GM12878 (cell line): ENCODE measurements at regions not wholly inside any gene's neighbourhood (a gene's known extent, or its start where the extent isn't known, plus 50 kb on each side); places are given as distances from the start of the nearest gene placed in this dataset.

Experiments used
- ATAC-seq: fragments of 200-7000 bp; cut with Tn5 transposase; 3 replicates; pipeline ENCODE4 v1.9.1; 2020; ENCODE audit warnings: mild to moderate bottlenecking, moderate library complexity
- BruUV-seq: library from RNA; stranded (reverse); fragments of 400-500 nt; replicated peaks from 2 replicates; lab custom pipeline; 2021; lab: Mats Ljungman, UMichigan
- CTCF ChIA-PET: fragments of 300-600 bp; sonication (Branson Sonifier 250); formaldehyde crosslinking; extraction: SDS; loops from one replicate; lab custom pipeline; 2021; ENCODE audit warnings: inconsistent platforms; lab: Yijun Ruan, JAX
- POLR2A ChIA-PET: fragments of 350-600 bp; formaldehyde crosslinking; extraction: SDS; loops from one replicate; lab custom pipeline; 2021; ENCODE audit warnings: inconsistent platforms; lab: Charles Lee
- RAD21 ChIA-PET: fragments of 300-600 bp; sonication (Branson Sonifier 250); formaldehyde crosslinking; loops from one replicate; lab custom pipeline; 2023; ENCODE audit warnings: antibody characterized with exemption; ENCODE audit not compliant: unreplicated experiment; lab: Charles Lee
- SMC1A ChIA-PET: fragments of 300-600 bp; sonication (Branson Sonifier 250); formaldehyde crosslinking; loops from one replicate; lab custom pipeline; 2023; ENCODE audit not compliant: unreplicated experiment, uncharacterized antibody; lab: Charles Lee
- DNase-seq: peaks from one replicate; pipeline ENCODE4 v3.0.0-alpha.2; 2011; ENCODE audit warnings: low read depth, low spot score
- FAIRE-seq: peaks from 3 replicates; lab custom pipeline; 2011; peaks lifted over from hg19 to GRCh38; lab: Jason Lieb, UNC
- H2AFZ ChIP-seq: 2 replicates; pipeline ENCODE4 v1.6.0; 2011; ENCODE audit warnings: low read depth, low read length, control low read depth; ENCODE audit not compliant: control insufficient read depth
- H3K27ac ChIP-seq: 2 replicates; pipeline ENCODE4 v1.5.1; 2011; ENCODE audit warnings: control low read depth; ENCODE audit not compliant: control insufficient read depth, insufficient read depth
- H3K27me3 ChIP-seq, 2 experiments: replicated peaks in 1 of 2; 2 replicates each; pipeline versions ENCODE4 v1.6.0 to v1.6.1; 2011; ENCODE audit warnings: low read length in 1 of 2; ENCODE audit not compliant: control insufficient read depth in 2 of 2, insufficient read depth in 2 of 2
- H3K36me3 ChIP-seq, 2 experiments: 2 replicates each; pipeline ENCODE4 v1.5.1; 2011; ENCODE audit warnings: low read length in 1 of 2; ENCODE audit not compliant: control insufficient read depth in 2 of 2, insufficient read depth in 2 of 2
- H3K4me1 ChIP-seq: 2 replicates; pipeline ENCODE4 v1.6.1; 2011; ENCODE audit warnings: mild to moderate bottlenecking, low read length, moderate library complexity, mixed read lengths; ENCODE audit not compliant: control insufficient read depth, insufficient read depth
- H3K4me2 ChIP-seq: 2 replicates; pipeline ENCODE4 v1.6.0; 2011; ENCODE audit warnings: control low read depth; ENCODE audit not compliant: control insufficient read depth, insufficient read depth
- H3K4me3 ChIP-seq: fragments of 200-600 bp; sonication (generic); 2 replicates; pipeline ENCODE4 v1.5.1; 2016
- H3K79me2 ChIP-seq: 2 replicates; pipeline ENCODE4 v1.6.0; 2011; ENCODE audit warnings: low read length; ENCODE audit not compliant: control insufficient read depth, insufficient read depth
- H3K9ac ChIP-seq: 2 replicates; pipeline ENCODE4 v1.8.0; 2011; ENCODE audit warnings: low read length, control low read depth, mixed read lengths; ENCODE audit not compliant: control insufficient read depth, insufficient read depth
- H3K9me3 ChIP-seq: replicated peaks from 3 replicates; pipeline ENCODE4 v1.5.1; 2011; ENCODE audit warnings: mild to moderate bottlenecking, low read length; ENCODE audit not compliant: control insufficient read depth, insufficient read depth
- H4K20me1 ChIP-seq: 2 replicates; pipeline ENCODE4 v1.6.0; 2011; ENCODE audit not compliant: control insufficient read depth, insufficient read depth
- CBX5 ChIP-seq: sonication (generic); IDR thresholded peaks from 2 replicates; pipeline ENCODE4 v1.6.1; 2016; ENCODE audit warnings: low read depth, moderate library complexity, mild to moderate bottlenecking, inconsistent platforms
- CHD2 ChIP-seq: IDR thresholded peaks from 2 replicates; pipeline ENCODE4 v1.6.1; 2011; ENCODE audit warnings: low read depth, low read length, improper control_type of control experiment, borderline replicate concordance
- CREB1 ChIP-seq: IDR thresholded peaks from 2 replicates; pipeline ENCODE4 v1.6.1; 2012; ENCODE audit warnings: low read depth, mild to moderate bottlenecking, inconsistent platforms
- EGR1 ChIP-seq, 2 experiments: IDR thresholded peaks; 1 replicate in 1 of 2; 2 replicates in 1 of 2; pipeline ENCODE4 v1.6.1; 2011 to 2012; ENCODE audit warnings: low read depth in 2 of 2, low read length in 2 of 2, borderline replicate concordance in 1 of 2, mild to moderate bottlenecking in 1 of 2, moderate library complexity in 1 of 2
- EP300 ChIP-seq, 2 experiments: fragments of 150-350 bp in 1 of 2; IDR thresholded peaks; 2 replicates each; pipeline ENCODE4 v1.6.1; 2011 to 2012; ENCODE audit warnings: low read depth in 2 of 2, low read length in 2 of 2, borderline replicate concordance in 1 of 2, improper control_type of control experiment in 1 of 2, inconsistent platforms in 1 of 2; ENCODE audit not compliant: control insufficient read depth in 1 of 2
- FOS ChIP-seq: IDR thresholded peaks from 3 replicates; pipeline ENCODE4 v1.6.1; 2011; ENCODE audit warnings: borderline replicate concordance; ENCODE audit not compliant: insufficient read length; ENCODE audit errors: extremely low read depth
- PAX8 ChIP-seq: fragments of 450-650 bp; IDR thresholded peaks from 2 replicates; pipeline ENCODE4 v1.6.1; 2017; ENCODE audit warnings: mild to moderate bottlenecking, moderate library complexity
- RAD51 ChIP-seq: fragments of 450-650 bp; IDR thresholded peaks from 2 replicates; pipeline ENCODE4 v1.6.1; 2016; ENCODE audit warnings: moderate library complexity, mild to moderate bottlenecking, inconsistent platforms
- STAT3 ChIP-seq: IDR thresholded peaks from 2 replicates; pipeline ENCODE4 v1.6.1; 2011; ENCODE audit warnings: low read depth, low read length, improper control_type of control experiment
- TAF1 ChIP-seq: IDR thresholded peaks from 2 replicates; pipeline ENCODE4 v1.6.1; 2011; ENCODE audit warnings: mild to moderate bottlenecking, low read depth, low read length, borderline replicate concordance
- WRNIP1 ChIP-seq: IDR thresholded peaks from 2 replicates; pipeline ENCODE4 v1.6.1; 2011; ENCODE audit warnings: low read depth, low read length, improper control_type of control experiment, borderline replicate concordance
- in situ Hi-C: fragments of 300-500 bp; cut with MboI; formaldehyde crosslinking; loops from 9 replicates; pipeline ENCODE4 v1.14.3; 2018; ENCODE audit warnings: mixed read lengths
- intact Hi-C: fragments of 100-400 bp; cut with micrococcal nuclease; formaldehyde crosslinking; loops from one replicate; pipeline ENCODE4 v1.14.2; 2022; ENCODE audit not compliant: unreplicated experiment
- TF ChIP-seq, protein P1 (sequence below): IDR thresholded peaks from 2 replicates; pipeline ENCODE4 v1.6.1; 2011; ENCODE audit warnings: low read depth, low read length, improper control_type of control experiment, borderline replicate concordance
- TF ChIP-seq, protein P2 (sequence below): fragments of 150-350 bp; IDR thresholded peaks from 2 replicates; pipeline ENCODE4 v1.6.1; 2016; ENCODE audit warnings: low read depth, low read length
- TF ChIP-seq, protein P3 (sequence below): fragments of 450-650 bp; formaldehyde crosslinking; IDR thresholded peaks from 2 replicates; pipeline ENCODE4 v1.4.0; 2020; ENCODE audit warnings: mild to moderate bottlenecking, moderate library complexity
- TF ChIP-seq, protein P4 (sequence below): IDR thresholded peaks from 2 replicates; pipeline ENCODE4 v1.6.1; 2012; ENCODE audit warnings: low read depth, low read length, improper control_type of control experiment

DNA sequence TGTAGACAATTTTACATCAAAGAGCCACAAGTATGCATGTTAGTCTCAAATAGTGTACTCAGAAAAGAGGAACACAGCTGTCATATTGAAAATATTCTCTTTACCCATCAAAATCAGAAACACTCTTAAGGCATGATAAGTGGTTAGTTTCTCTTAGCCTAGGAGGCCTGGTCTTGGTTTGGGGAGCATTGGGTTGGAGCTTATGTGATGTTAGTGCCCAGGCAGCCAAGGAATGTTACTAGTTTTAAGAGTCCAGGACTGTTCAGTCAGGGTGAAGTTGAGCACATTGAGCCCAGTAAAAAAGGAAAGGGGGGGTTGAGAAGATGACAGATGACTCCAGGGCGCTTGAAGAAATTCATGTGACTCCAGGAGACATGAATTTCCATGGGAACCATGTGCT lies 340.6 kb downstream of the HRH4 start (continued):
- TF ChIP-seq CHD2 (no peak), RAD51 (no peak), EP300 (IDR thresholded peaks at IDR 0.05; ENCODE audit: borderline replicate concordance in 1 of 2, control insufficient read depth in 1 of 2, low read depth in 2 of 2, low read length in 2 of 2) (no peak)

DNA sequence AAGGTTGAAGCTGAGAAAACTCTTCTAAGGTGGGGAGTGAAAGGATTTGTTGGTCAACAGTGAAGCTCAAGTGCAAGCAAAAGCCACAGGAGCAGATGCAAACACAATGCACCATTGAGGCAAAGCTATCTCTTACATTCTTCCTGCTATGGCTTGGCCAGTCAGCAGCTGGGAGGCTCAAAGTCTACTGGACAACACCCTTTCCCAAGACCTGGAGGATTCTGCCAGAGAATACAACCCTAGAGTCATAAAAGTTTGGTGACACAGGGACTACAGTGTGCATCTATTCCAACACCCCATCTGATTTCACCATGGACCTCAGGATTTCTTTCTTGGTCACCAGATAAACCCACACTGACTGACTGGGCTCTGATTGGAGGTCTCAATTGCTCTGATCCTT lies 342.0 kb downstream of the HRH4 start:
- CTCF ChIA-PET = no interaction called here
- TF ChIP-seq, protein P1, sequence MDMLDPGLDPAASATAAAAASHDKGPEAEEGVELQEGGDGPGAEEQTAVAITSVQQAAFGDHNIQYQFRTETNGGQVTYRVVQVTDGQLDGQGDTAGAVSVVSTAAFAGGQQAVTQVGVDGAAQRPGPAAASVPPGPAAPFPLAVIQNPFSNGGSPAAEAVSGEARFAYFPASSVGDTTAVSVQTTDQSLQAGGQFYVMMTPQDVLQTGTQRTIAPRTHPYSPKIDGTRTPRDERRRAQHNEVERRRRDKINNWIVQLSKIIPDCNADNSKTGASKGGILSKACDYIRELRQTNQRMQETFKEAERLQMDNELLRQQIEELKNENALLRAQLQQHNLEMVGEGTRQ = no peak
- TF ChIP-seq TAF1 (no peak), WRNIP1 (no peak), PAX8 (no peak), EGR1 (IDR thresholded peaks at IDR 0.05; ENCODE audit: borderline replicate concordance in 1 of 2, low read depth in 2 of 2, low read length in 2 of 2) (no peak), CBX5 (no peak), FOS (no peak), STAT3 (no peak), CREB1 (no peak)
- TF ChIP-seq, protein P2, sequence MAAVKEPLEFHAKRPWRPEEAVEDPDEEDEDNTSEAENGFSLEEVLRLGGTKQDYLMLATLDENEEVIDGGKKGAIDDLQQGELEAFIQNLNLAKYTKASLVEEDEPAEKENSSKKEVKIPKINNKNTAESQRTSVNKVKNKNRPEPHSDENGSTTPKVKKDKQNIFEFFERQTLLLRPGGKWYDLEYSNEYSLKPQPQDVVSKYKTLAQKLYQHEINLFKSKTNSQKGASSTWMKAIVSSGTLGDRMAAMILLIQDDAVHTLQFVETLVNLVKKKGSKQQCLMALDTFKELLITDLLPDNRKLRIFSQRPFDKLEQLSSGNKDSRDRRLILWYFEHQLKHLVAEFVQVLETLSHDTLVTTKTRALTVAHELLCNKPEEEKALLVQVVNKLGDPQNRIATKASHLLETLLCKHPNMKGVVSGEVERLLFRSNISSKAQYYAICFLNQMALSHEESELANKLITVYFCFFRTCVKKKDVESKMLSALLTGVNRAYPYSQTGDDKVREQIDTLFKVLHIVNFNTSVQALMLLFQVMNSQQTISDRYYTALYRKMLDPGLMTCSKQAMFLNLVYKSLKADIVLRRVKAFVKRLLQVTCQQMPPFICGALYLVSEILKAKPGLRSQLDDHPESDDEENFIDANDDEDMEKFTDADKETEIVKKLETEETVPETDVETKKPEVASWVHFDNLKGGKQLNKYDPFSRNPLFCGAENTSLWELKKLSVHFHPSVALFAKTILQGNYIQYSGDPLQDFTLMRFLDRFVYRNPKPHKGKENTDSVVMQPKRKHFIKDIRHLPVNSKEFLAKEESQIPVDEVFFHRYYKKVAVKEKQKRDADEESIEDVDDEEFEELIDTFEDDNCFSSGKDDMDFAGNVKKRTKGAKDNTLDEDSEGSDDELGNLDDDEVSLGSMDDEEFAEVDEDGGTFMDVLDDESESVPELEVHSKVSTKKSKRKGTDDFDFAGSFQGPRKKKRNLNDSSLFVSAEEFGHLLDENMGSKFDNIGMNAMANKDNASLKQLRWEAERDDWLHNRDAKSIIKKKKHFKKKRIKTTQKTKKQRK = no peak
- TF ChIP-seq, protein P3, sequence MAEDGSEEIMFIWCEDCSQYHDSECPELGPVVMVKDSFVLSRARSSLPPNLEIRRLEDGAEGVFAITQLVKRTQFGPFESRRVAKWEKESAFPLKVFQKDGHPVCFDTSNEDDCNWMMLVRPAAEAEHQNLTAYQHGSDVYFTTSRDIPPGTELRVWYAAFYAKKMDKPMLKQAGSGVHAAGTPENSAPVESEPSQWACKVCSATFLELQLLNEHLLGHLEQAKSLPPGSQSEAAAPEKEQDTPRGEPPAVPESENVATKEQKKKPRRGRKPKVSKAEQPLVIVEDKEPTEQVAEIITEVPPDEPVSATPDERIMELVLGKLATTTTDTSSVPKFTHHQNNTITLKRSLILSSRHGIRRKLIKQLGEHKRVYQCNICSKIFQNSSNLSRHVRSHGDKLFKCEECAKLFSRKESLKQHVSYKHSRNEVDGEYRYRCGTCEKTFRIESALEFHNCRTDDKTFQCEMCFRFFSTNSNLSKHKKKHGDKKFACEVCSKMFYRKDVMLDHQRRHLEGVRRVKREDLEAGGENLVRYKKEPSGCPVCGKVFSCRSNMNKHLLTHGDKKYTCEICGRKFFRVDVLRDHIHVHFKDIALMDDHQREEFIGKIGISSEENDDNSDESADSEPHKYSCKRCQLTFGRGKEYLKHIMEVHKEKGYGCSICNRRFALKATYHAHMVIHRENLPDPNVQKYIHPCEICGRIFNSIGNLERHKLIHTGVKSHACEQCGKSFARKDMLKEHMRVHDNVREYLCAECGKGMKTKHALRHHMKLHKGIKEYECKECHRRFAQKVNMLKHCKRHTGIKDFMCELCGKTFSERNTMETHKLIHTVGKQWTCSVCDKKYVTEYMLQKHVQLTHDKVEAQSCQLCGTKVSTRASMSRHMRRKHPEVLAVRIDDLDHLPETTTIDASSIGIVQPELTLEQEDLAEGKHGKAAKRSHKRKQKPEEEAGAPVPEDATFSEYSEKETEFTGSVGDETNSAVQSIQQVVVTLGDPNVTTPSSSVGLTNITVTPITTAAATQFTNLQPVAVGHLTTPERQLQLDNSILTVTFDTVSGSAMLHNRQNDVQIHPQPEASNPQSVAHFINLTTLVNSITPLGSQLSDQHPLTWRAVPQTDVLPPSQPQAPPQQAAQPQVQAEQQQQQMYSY (CRISPR knock-in tag) = no peak
- TF ChIP-seq, protein P4, sequence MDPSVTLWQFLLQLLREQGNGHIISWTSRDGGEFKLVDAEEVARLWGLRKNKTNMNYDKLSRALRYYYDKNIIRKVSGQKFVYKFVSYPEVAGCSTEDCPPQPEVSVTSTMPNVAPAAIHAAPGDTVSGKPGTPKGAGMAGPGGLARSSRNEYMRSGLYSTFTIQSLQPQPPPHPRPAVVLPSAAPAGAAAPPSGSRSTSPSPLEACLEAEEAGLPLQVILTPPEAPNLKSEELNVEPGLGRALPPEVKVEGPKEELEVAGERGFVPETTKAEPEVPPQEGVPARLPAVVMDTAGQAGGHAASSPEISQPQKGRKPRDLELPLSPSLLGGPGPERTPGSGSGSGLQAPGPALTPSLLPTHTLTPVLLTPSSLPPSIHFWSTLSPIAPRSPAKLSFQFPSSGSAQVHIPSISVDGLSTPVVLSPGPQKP = no peak

More for the DNA sequence above, 342.0 kb downstream of the HRH4 start:
- in situ Hi-C loops (no loop called here), intact Hi-C loops (loop anchor here (10.0 kb wide), 1 partner anchor 48 kb away; no protein-coding TSS in a partner anchor)
- Histone ChIP-seq H3K79me2 (no peaks in the 10 kb centered on the region), H3K9me3 (no peaks in the 10 kb centered on the region), H3K36me3 (no peaks in the 10 kb centered on the region), H2AFZ (no peak overlapping the region), H3K4me3 (no peak overlapping the region), H3K27me3 (no peaks in the 10 kb centered on the region), H3K27ac (no peak overlapping the region), H3K4me1 (no peaks in the 10 kb centered on the region), H3K4me2 (no peak overlapping the region), H3K9ac (no peak overlapping the region), H4K20me1 (no peaks in the 10 kb centered on the region)
- ATAC-seq (no peak), FAIRE-seq (no peak), DNase-seq (no peak)
- BruUV-seq = no TSS peak
- RAD21 ChIA-PET = no interaction called here
- SMC1A ChIA-PET = no interaction called here
- POLR2A ChIA-PET = no interaction called here
